A673 (cell line): ENCODE measurements at regions not wholly inside any gene's neighbourhood (a gene's known extent, or its start where the extent isn't known, plus 50 kb on each side); places are given as distances from the start of the nearest gene placed in this dataset.
"Not testable (repeated sequence)": the region's sequence is repeated elsewhere in the genome, so short reads cannot be mapped to it uniquely, and the experiment has no call there.

Experiments used
- BruUV-seq: library from RNA; stranded (reverse); fragments of 400-500 nt; replicated peaks from 2 replicates; lab custom pipeline; 2021; lab: Mats Ljungman, UMichigan
- CTCF ChIA-PET: fragments of 300-600 bp; sonication (Branson Sonifier 250); formaldehyde crosslinking; loops from one replicate; lab custom pipeline; 2022; ENCODE audit warnings: antibody characterized with exemption; lab: Charles Lee
- POLR2A ChIA-PET: fragments of 300-600 bp; sonication (Branson Sonifier 250); formaldehyde crosslinking; loops from one replicate; lab custom pipeline; 2022; ENCODE audit warnings: antibody characterized with exemption; ENCODE audit not compliant: low non-redundant PET; lab: Charles Lee
- DNase-seq: peaks from one replicate; pipeline ENCODE4 v3.0.0-alpha.2; 2015; ENCODE audit warnings: low spot score
- H3K27ac ChIP-seq: fragments of 200-600 bp; sonication (generic); 2 replicates; pipeline ENCODE4 v1.5.1; 2016; ENCODE audit warnings: mixed run types, low read depth, mild to moderate bottlenecking, mixed read lengths, antibody characterized with exemption, low read length; ENCODE audit not compliant: poor library complexity, severe bottlenecking
- H3K27me3 ChIP-seq: fragments of 200-600 bp; sonication (generic); replicated peaks from 2 replicates; pipeline ENCODE4 v1.6.1; 2017; ENCODE audit warnings: mixed run types, low read depth, mild to moderate bottlenecking, mixed read lengths, antibody characterized with exemption, low read length; ENCODE audit not compliant: insufficient read depth, poor library complexity
- H3K36me3 ChIP-seq: fragments of 200-600 bp; sonication (generic); 2 replicates; pipeline ENCODE4 v1.6.1; 2016; ENCODE audit warnings: mixed run types, mild to moderate bottlenecking, mixed read lengths, antibody characterized with exemption, low read length; ENCODE audit not compliant: insufficient read depth, poor library complexity, severe bottlenecking
- H3K4me1 ChIP-seq: fragments of 200-600 bp; sonication (generic); 2 replicates; pipeline ENCODE4 v1.6.1; 2017; ENCODE audit warnings: mixed run types, mild to moderate bottlenecking, mixed read lengths, antibody characterized with exemption, low read length; ENCODE audit not compliant: insufficient read depth, poor library complexity, severe bottlenecking
- H3K4me3 ChIP-seq: fragments of 200-600 bp; sonication (generic); 2 replicates; pipeline ENCODE4 v1.5.1; 2016; ENCODE audit warnings: low read depth, mixed run types, mild to moderate bottlenecking, mixed read lengths, low read length; ENCODE audit not compliant: poor library complexity, severe bottlenecking
- H3K9me3 ChIP-seq: fragments of 200-600 bp; sonication (generic); 2 replicates; pipeline ENCODE4 v1.6.1; 2016; ENCODE audit warnings: mixed run types, low read depth, mild to moderate bottlenecking, mixed read lengths, antibody characterized with exemption, low read length; ENCODE audit not compliant: poor library complexity, severe bottlenecking
- CTCF ChIP-seq: fragments of 300-800, 200-600 bp; sonication (generic); conservative IDR thresholded peaks from 2 replicates; pipeline ENCODE4 v1.5.1; 2017; ENCODE audit warnings: low read depth, mild to moderate bottlenecking, antibody characterized with exemption, low read length, moderate library complexity, mixed read lengths
- EZH2 ChIP-seq: fragments of 200-600 bp; sonication (generic); IDR thresholded peaks from 2 replicates; pipeline ENCODE4 v1.6.1; 2017; ENCODE audit warnings: borderline replicate concordance, low read depth, mild to moderate bottlenecking, mixed read lengths, antibody characterized with exemption, low read length; ENCODE audit not compliant: poor library complexity, severe bottlenecking
- intact Hi-C: fragments of 100-400 bp; cut with micrococcal nuclease; formaldehyde crosslinking; loops from one replicate; pipeline ENCODE4 v1.10.0; 2022; ENCODE audit not compliant: unreplicated experiment

GRCh38 chr5:125451622-125452021 lies 705.2 kb upstream of the ZNF608 start:
- Histone ChIP-seq H3K27ac (no peak overlapping the region), H3K36me3 (no peaks in the 10 kb centered on the region), H3K4me3 (no peak overlapping the region), H3K27me3 (no peaks in the 10 kb centered on the region), H3K9me3 (no peaks in the 10 kb centered on the region), H3K4me1 (no peaks in the 10 kb centered on the region)
- BruUV-seq, result no TSS peak
- DNase-seq, result no peak
- POLR2A ChIA-PET, result no interaction called here
- intact Hi-C loops, result no loop called here
- CTCF ChIA-PET, result no interaction called here
- TF ChIP-seq CTCF, result no peak
- no peak for TF ChIP-seq EZH2

GRCh38 chr5:125452991-125453390 lies 706.6 kb upstream of the ZNF608 start:
- H3K27ac ChIP-seq, result no peak overlapping the region
- ChIA-PET CTCF (no interaction called here), POLR2A (no interaction called here)
- H3K36me3 ChIP-seq, result no peaks in the 10 kb centered on the region
- no peak overlapping the region for H3K4me3 ChIP-seq
- BruUV-seq, result no TSS peak
- no peaks in the 10 kb centered on the region for H3K27me3 ChIP-seq
- intact Hi-C loops, result no loop called here
- no peaks in the 10 kb centered on the region for H3K9me3 ChIP-seq
- no peak for DNase-seq
- H3K4me1 ChIP-seq, result no peaks in the 10 kb centered on the region
- no peak for TF ChIP-seq CTCF
- no peak for TF ChIP-seq EZH2

GRCh38 chr5:125455041-125455440 lies 708.6 kb upstream of the ZNF608 start:
- H3K9me3 ChIP-seq, result no peaks in the 10 kb centered on the region
- POLR2A ChIA-PET, result no interaction called here

GRCh38 chr5:125456005-125456404 lies 709.6 kb upstream of the ZNF608 start:
- H3K27ac ChIP-seq, H3K4me1 ChIP-seq, intact Hi-C loops, CTCF ChIA-PET, H3K4me3 ChIP-seq, H3K9me3 ChIP-seq, POLR2A ChIA-PET, H3K36me3 ChIP-seq, H3K27me3 ChIP-seq, BruUV-seq, DNase-seq: not testable (repeated sequence)

More at GRCh38 chr5:125455041-125455440, 708.6 kb upstream of the ZNF608 start:
- no peak for DNase-seq
- CTCF ChIA-PET, result no interaction called here
- no TSS peak for BruUV-seq
- Histone ChIP-seq H3K4me1 (no peaks in the 10 kb centered on the region), H3K27ac (no peak overlapping the region), H3K36me3 (no peaks in the 10 kb centered on the region), H3K4me3 (no peak overlapping the region), H3K27me3 (no peaks in the 10 kb centered on the region)
- intact Hi-C loops, result no loop called here
- TF ChIP-seq EZH2 (no peak), CTCF (no peak)
